ENCODE measurements at regions not wholly inside any gene's neighbourhood (a gene's known extent, or its start where the extent isn't known, plus 50 kb on each side); places are given as distances from the start of the nearest gene placed in this dataset.

- intact Hi-C loops (cut with micrococcal nuclease; ENCODE audit: unreplicated experiment), result no loop called here
- CTCF ChIA-PET, result interaction anchor here (0.8 kb wide), 1 partner anchor 172 kb away, joined by 3 read pairs; no protein-coding TSS in a partner anchor
- no peak for TF ChIP-seq CTCF (IDR thresholded peaks at IDR 0.05; ENCODE audit: insufficient read depth in 1 of 2, low read depth in 1 of 2, low read length in 1 of 2, severe bottlenecking in 1 of 2, unreplicated experiment in 1 of 2)
- no peak for DNase-seq
- no peaks in the 10 kb centered on the region for H3K9me3 Mint-ChIP-seq (ENCODE audit: unreplicated experiment)
- H3K36me3 ChIP-seq (ENCODE audit: control insufficient read depth, insufficient read depth, low read length), result no peaks in the 10 kb centered on the region
- no peaks in the 10 kb centered on the region for H3K27me3 ChIP-seq (replicated peaks; ENCODE audit: control insufficient read depth, insufficient read depth, low read length)
- no peaks in the 10 kb centered on the region for H3K36me3 Mint-ChIP-seq (ENCODE audit: insufficient read depth, unreplicated experiment)
- peaks cover 5% of the 10 kb centered on the region; the same call in 1 of the 2 replicates for H3K4me1 ChIP-seq
- H3K4me3 Mint-ChIP-seq (ENCODE audit: unreplicated experiment), result no peak overlapping the region
- H3K4me3 ChIP-seq (ENCODE audit: low read depth, low read length), result no peak overlapping the region
- H3K27me3 Mint-ChIP-seq (ENCODE audit: insufficient read depth, unreplicated experiment), result peaks cover 2% of the 10 kb centered on the region
- no peaks in the 10 kb centered on the region for H3K4me1 Mint-ChIP-seq (ENCODE audit: low read depth, unreplicated experiment)
- no TSS peak for BruUV-seq (replicated peaks)
- no peak overlapping the region for H3K27ac Mint-ChIP-seq (ENCODE audit: unreplicated experiment)
- H3K9me3 ChIP-seq, result no peaks in the 10 kb centered on the region
- POLR2A ChIA-PET, result no interaction called here
These were observed 67.8 kb downstream of the GGTLC2 start for GRCh38 chr22:22712092-22712658.

- no TSS peak for BruUV-seq (replicated peaks)
- no peaks in the 10 kb centered on the region for H3K27me3 ChIP-seq (replicated peaks; ENCODE audit: control insufficient read depth, insufficient read depth, low read length)
- H3K9me3 ChIP-seq, result no peaks in the 10 kb centered on the region
- ChIA-PET POLR2A (no interaction called here), CTCF (no interaction called here)
- peaks cover 1% of the 10 kb centered on the region; the same call in 1 of the 2 replicates for H3K4me1 ChIP-seq
- Mint-ChIP-seq H3K27me3 (ENCODE audit: insufficient read depth, unreplicated experiment) (peaks cover 5% of the 10 kb centered on the region), H3K36me3 (ENCODE audit: insufficient read depth, unreplicated experiment) (no peaks in the 10 kb centered on the region), H3K4me1 (ENCODE audit: low read depth, unreplicated experiment) (no peaks in the 10 kb centered on the region), H3K9me3 (ENCODE audit: unreplicated experiment) (no peaks in the 10 kb centered on the region), H3K4me3 (ENCODE audit: unreplicated experiment) (no peak overlapping the region), H3K27ac (ENCODE audit: unreplicated experiment) (no peak overlapping the region)
- TF ChIP-seq CTCF (IDR thresholded peaks at IDR 0.05; ENCODE audit: insufficient read depth in 1 of 2, low read depth in 1 of 2, low read length in 1 of 2, severe bottlenecking in 1 of 2, unreplicated experiment in 1 of 2), result no peak
- H3K36me3 ChIP-seq (ENCODE audit: control insufficient read depth, insufficient read depth, low read length), result no peaks in the 10 kb centered on the region
- no peak for DNase-seq
- intact Hi-C loops (cut with micrococcal nuclease; ENCODE audit: unreplicated experiment), result no loop called here
- no peak overlapping the region for H3K4me3 ChIP-seq (ENCODE audit: low read depth, low read length)
These were observed 68.4 kb downstream of the GGTLC2 start for GRCh38 chr22:22712666-22713365.

GRCh38 chr22:22713416-22713815 lies 69.0 kb downstream of the GGTLC2 start:
- Mint-ChIP-seq H3K36me3 (ENCODE audit: insufficient read depth, unreplicated experiment) (no peaks in the 10 kb centered on the region), H3K27me3 (ENCODE audit: insufficient read depth, unreplicated experiment) (peaks cover 8% of the 10 kb centered on the region), H3K9me3 (ENCODE audit: unreplicated experiment) (no peaks in the 10 kb centered on the region), H3K4me1 (ENCODE audit: low read depth, unreplicated experiment) (no peaks in the 10 kb centered on the region), H3K27ac (ENCODE audit: unreplicated experiment) (no peak overlapping the region), H3K4me3 (ENCODE audit: unreplicated experiment) (no peak overlapping the region)
- Histone ChIP-seq H3K36me3 (ENCODE audit: control insufficient read depth, insufficient read depth, low read length) (no peaks in the 10 kb centered on the region), H3K4me3 (ENCODE audit: low read depth, low read length) (no peak overlapping the region), H3K4me1 (no peaks in the 10 kb centered on the region), H3K9me3 (no peaks in the 10 kb centered on the region), H3K27me3 (replicated peaks; ENCODE audit: control insufficient read depth, insufficient read depth, low read length) (no peaks in the 10 kb centered on the region)
- intact Hi-C loops (cut with micrococcal nuclease; ENCODE audit: unreplicated experiment), result no loop called here
- ChIA-PET CTCF (interaction anchor here (0.6 kb wide), 1 partner anchor 201 kb away, joined by 3 read pairs; no protein-coding TSS in a partner anchor), POLR2A (no interaction called here)
- no peak for DNase-seq
- no TSS peak for BruUV-seq (replicated peaks)
- no peak for TF ChIP-seq CTCF (IDR thresholded peaks at IDR 0.05; ENCODE audit: insufficient read depth in 1 of 2, low read depth in 1 of 2, low read length in 1 of 2, severe bottlenecking in 1 of 2, unreplicated experiment in 1 of 2)

All from Caco-2 (cell line).